IPS DF 4.7 (cell line): ENCODE measurements at regions not wholly inside any gene's neighbourhood (a gene's known extent, or its start where the extent isn't known, plus 50 kb on each side); places are given as distances from the start of the nearest gene placed in this dataset.

ENCODE experiments used
- DNase-seq: peaks from one replicate; pipeline ENCODE4 v3.0.0-alpha.2; 2013; ENCODE audit warnings: low spot score; ENCODE audit errors: extremely low read depth

GRCh38 chr5:68708156-68708841, 385.5 kb upstream of the SLC30A5 start:
- no peak for DNase-seq

- DNase-seq: no peak
Observed at GRCh38 chr5:68708842-68709170, 385.0 kb upstream of the SLC30A5 start.

GRCh38 chr5:68709239-68709638, 384.6 kb upstream of the SLC30A5 start:
- no peak for DNase-seq

- DNase-seq: no peak
Observed at GRCh38 chr5:68710514-68710913, 383.3 kb upstream of the SLC30A5 start.

GRCh38 chr5:68711293-68712200, 382.3 kb upstream of the SLC30A5 start:
- DNase-seq: no peak

- DNase-seq: no peak
Observed at GRCh38 chr5:68714810-68715209, 379.0 kb upstream of the SLC30A5 start.

GRCh38 chr5:68720884-68721610, 372.8 kb upstream of the SLC30A5 start:
- no peak for DNase-seq

- no peak for DNase-seq
Observed at GRCh38 chr5:68722357-68722756, 371.5 kb upstream of the SLC30A5 start.

GRCh38 chr5:68725905-68726683, 367.7 kb upstream of the SLC30A5 start:
- no peak for DNase-seq

GRCh38 chr5:68727931-68728330, 365.9 kb upstream of the SLC30A5 start:
- DNase-seq: no peak

GRCh38 chr5:68729678-68730077, 364.1 kb upstream of the SLC30A5 start:
- DNase-seq: no peak

- no peak for DNase-seq
Observed at GRCh38 chr5:68730220-68730978, 363.4 kb upstream of the SLC30A5 start.

- DNase-seq: no peak
Observed at GRCh38 chr5:68730979-68731654, 362.7 kb upstream of the SLC30A5 start.

GRCh38 chr5:68732251-68732650, 361.6 kb upstream of the SLC30A5 start:
- no peak for DNase-seq

- no peak for DNase-seq
Observed at GRCh38 chr5:68734781-68735180, 359.0 kb upstream of the SLC30A5 start.

- DNase-seq: no peak
Observed at GRCh38 chr5:68738236-68738635, 355.6 kb upstream of the SLC30A5 start.

GRCh38 chr5:68738841-68739240, 355.0 kb upstream of the SLC30A5 start:
- DNase-seq: no peak

- no peak for DNase-seq
Observed at GRCh38 chr5:68739752-68740151, 354.1 kb upstream of the SLC30A5 start.

GRCh38 chr5:68740226-68740910, 353.4 kb upstream of the SLC30A5 start:
- DNase-seq: no peak
